GM12878 (cell line): ENCODE measurements at regions not wholly inside any gene's neighbourhood (a gene's known extent, or its start where the extent isn't known, plus 50 kb on each side); places are given as distances from the start of the nearest gene placed in this dataset.

Experiments
- ATAC-seq: fragments of 200-7000 bp; cut with Tn5 transposase; 3 replicates; pipeline ENCODE4 v1.9.1; 2020; ENCODE audit warnings: mild to moderate bottlenecking, moderate library complexity
- BruUV-seq: library from RNA; stranded (reverse); fragments of 400-500 nt; replicated peaks from 2 replicates; lab custom pipeline; 2021; lab: Mats Ljungman, UMichigan
- CTCF ChIA-PET: fragments of 300-600 bp; sonication (Branson Sonifier 250); formaldehyde crosslinking; extraction: SDS; loops from one replicate; lab custom pipeline; 2021; ENCODE audit warnings: inconsistent platforms; lab: Yijun Ruan, JAX
- POLR2A ChIA-PET: fragments of 350-600 bp; formaldehyde crosslinking; extraction: SDS; loops from one replicate; lab custom pipeline; 2021; ENCODE audit warnings: inconsistent platforms; lab: Charles Lee
- RAD21 ChIA-PET: fragments of 300-600 bp; sonication (Branson Sonifier 250); formaldehyde crosslinking; loops from one replicate; lab custom pipeline; 2023; ENCODE audit warnings: antibody characterized with exemption; ENCODE audit not compliant: unreplicated experiment; lab: Charles Lee
- SMC1A ChIA-PET: fragments of 300-600 bp; sonication (Branson Sonifier 250); formaldehyde crosslinking; loops from one replicate; lab custom pipeline; 2023; ENCODE audit not compliant: unreplicated experiment, uncharacterized antibody; lab: Charles Lee
- DNase-seq: peaks from one replicate; pipeline ENCODE4 v3.0.0-alpha.2; 2011; ENCODE audit warnings: low read depth, low spot score
- FAIRE-seq: peaks from 3 replicates; lab custom pipeline; 2011; peaks lifted over from hg19 to GRCh38; lab: Jason Lieb, UNC
- H2AFZ ChIP-seq: 2 replicates; pipeline ENCODE4 v1.6.0; 2011; ENCODE audit warnings: low read depth, low read length, control low read depth; ENCODE audit not compliant: control insufficient read depth
- H3K27ac ChIP-seq: 2 replicates; pipeline ENCODE4 v1.5.1; 2011; ENCODE audit warnings: control low read depth; ENCODE audit not compliant: control insufficient read depth, insufficient read depth
- H3K27me3 ChIP-seq, 2 experiments: replicated peaks in 1 of 2; 2 replicates each; pipeline versions ENCODE4 v1.6.0 to v1.6.1; 2011; ENCODE audit warnings: low read length in 1 of 2; ENCODE audit not compliant: control insufficient read depth in 2 of 2, insufficient read depth in 2 of 2
- H3K36me3 ChIP-seq, 2 experiments: 2 replicates each; pipeline ENCODE4 v1.5.1; 2011; ENCODE audit warnings: low read length in 1 of 2; ENCODE audit not compliant: control insufficient read depth in 2 of 2, insufficient read depth in 2 of 2
- H3K4me1 ChIP-seq: 2 replicates; pipeline ENCODE4 v1.6.1; 2011; ENCODE audit warnings: mild to moderate bottlenecking, low read length, moderate library complexity, mixed read lengths; ENCODE audit not compliant: control insufficient read depth, insufficient read depth
- H3K4me2 ChIP-seq: 2 replicates; pipeline ENCODE4 v1.6.0; 2011; ENCODE audit warnings: control low read depth; ENCODE audit not compliant: control insufficient read depth, insufficient read depth
- H3K4me3 ChIP-seq: fragments of 200-600 bp; sonication (generic); 2 replicates; pipeline ENCODE4 v1.5.1; 2016
- H3K79me2 ChIP-seq: 2 replicates; pipeline ENCODE4 v1.6.0; 2011; ENCODE audit warnings: low read length; ENCODE audit not compliant: control insufficient read depth, insufficient read depth
- H3K9ac ChIP-seq: 2 replicates; pipeline ENCODE4 v1.8.0; 2011; ENCODE audit warnings: low read length, control low read depth, mixed read lengths; ENCODE audit not compliant: control insufficient read depth, insufficient read depth
- H3K9me3 ChIP-seq: replicated peaks from 3 replicates; pipeline ENCODE4 v1.5.1; 2011; ENCODE audit warnings: mild to moderate bottlenecking, low read length; ENCODE audit not compliant: control insufficient read depth, insufficient read depth
- H4K20me1 ChIP-seq: 2 replicates; pipeline ENCODE4 v1.6.0; 2011; ENCODE audit not compliant: control insufficient read depth, insufficient read depth
- BACH1 ChIP-seq: fragments of 450-650 bp; IDR thresholded peaks from 2 replicates; pipeline ENCODE4 v1.6.1; 2017; ENCODE audit warnings: mild to moderate bottlenecking, borderline replicate concordance
- BMI1 ChIP-seq: fragments of 450-650 bp; IDR thresholded peaks from 2 replicates; pipeline ENCODE4 v1.6.1; 2016; ENCODE audit warnings: mild to moderate bottlenecking, moderate library complexity, borderline replicate concordance
- CREB1 ChIP-seq: IDR thresholded peaks from 2 replicates; pipeline ENCODE4 v1.6.1; 2012; ENCODE audit warnings: low read depth, mild to moderate bottlenecking, inconsistent platforms
- CTCF ChIP-seq, 3 experiments: IDR thresholded peaks in 2 of 3; conservative IDR thresholded peaks in 1 of 3; 2 replicates each; pipeline ENCODE4 v1.5.1; 2011; ENCODE audit warnings: low read depth in 3 of 3, low read length in 3 of 3, mild to moderate bottlenecking in 3 of 3, control low read depth in 2 of 3, moderate library complexity in 2 of 3, inconsistent platforms in 1 of 3, mixed read lengths in 1 of 3; ENCODE audit not compliant: control insufficient read depth in 2 of 3, insufficient read depth in 1 of 3; ENCODE audit errors: extremely low read depth in 1 of 3
- FOXM1 ChIP-seq: IDR thresholded peaks from 2 replicates; pipeline ENCODE4 v1.6.1; 2012; ENCODE audit warnings: low read depth, mild to moderate bottlenecking, inconsistent platforms, low read length, moderate library complexity
- HCFC1 ChIP-seq: fragments of 150-350 bp; IDR thresholded peaks from 2 replicates; pipeline ENCODE4 v1.6.1; 2014; ENCODE audit warnings: low read length
- IKZF1 ChIP-seq: fragments of 450-650 bp; conservative IDR thresholded peaks from 2 replicates; pipeline ENCODE4 v1.6.1; 2017; ENCODE audit warnings: antibody characterized with exemption, mild to moderate bottlenecking
- MLLT1 ChIP-seq: fragments of 450-650 bp; IDR thresholded peaks from 2 replicates; pipeline ENCODE4 v1.6.1; 2016; ENCODE audit warnings: mild to moderate bottlenecking
- SREBF2 ChIP-seq: IDR thresholded peaks from 2 replicates; pipeline ENCODE4 v1.6.1; 2012; ENCODE audit warnings: mild to moderate bottlenecking, low read length
- STAT3 ChIP-seq: IDR thresholded peaks from 2 replicates; pipeline ENCODE4 v1.6.1; 2011; ENCODE audit warnings: low read depth, low read length, improper control_type of control experiment
- TCF7 ChIP-seq: IDR thresholded peaks from 2 replicates; pipeline ENCODE4 v1.6.1; 2014; ENCODE audit warnings: antibody characterized with exemption, borderline replicate concordance
- ZBTB33 ChIP-seq: fragments of 450-650 bp; IDR thresholded peaks from 2 replicates; pipeline ENCODE4 v1.6.1; 2017; ENCODE audit warnings: mild to moderate bottlenecking
- WGBS: methylation state at CpG from one replicate; pipeline ENCODE4 v1.1.6; 2016; ENCODE audit warnings: low lambda C conversion rate; ENCODE audit not compliant: insufficient replicate concordance, insufficient coverage; ENCODE audit errors: missing lambda C conversion rate; 5-methylcytosine and 5-hydroxymethylcytosine counted together
- in situ Hi-C: fragments of 300-500 bp; cut with MboI; formaldehyde crosslinking; loops from 9 replicates; pipeline ENCODE4 v1.14.3; 2018; ENCODE audit warnings: mixed read lengths
- intact Hi-C: fragments of 100-400 bp; cut with micrococcal nuclease; formaldehyde crosslinking; loops from one replicate; pipeline ENCODE4 v1.14.2; 2022; ENCODE audit not compliant: unreplicated experiment

GRCh38 chr3:194739498-194740284, 54.0 kb downstream of the FAM43A start:
- BruUV-seq, result no TSS peak
- H3K9ac ChIP-seq, result no peak overlapping the region
- peaks cover 0 to 3% of the 10 kb centered on the region in 2 experiments; a peak in 2 of 4 replicates for H3K27me3 ChIP-seq
- no peaks in the 10 kb centered on the region; the same call in 1 of the 3 replicates for H3K9me3 ChIP-seq
- in situ Hi-C loops (no loop called here), intact Hi-C loops (no loop called here)
- RAD21 ChIA-PET, result no interaction called here
- peaks cover 15% of the 10 kb centered on the region for H3K4me1 ChIP-seq
- CTCF ChIA-PET, result no interaction called here
- DNase-seq (no peak), FAIRE-seq (no peak), ATAC-seq (no peak)
- H3K27ac ChIP-seq, result no peak overlapping the region
- no peak overlapping the region for H3K4me3 ChIP-seq
- H3K36me3 ChIP-seq, result no peaks in the 10 kb centered on the region
- TF ChIP-seq CREB1 (no peak), HCFC1 (no peak), ZBTB33 (no peak), FOXM1 (no peak), CTCF (IDR thresholded peaks at IDR 0.05 in 2 of 3, conservative IDR thresholded peaks at IDR 0.05 in 1 of 3; ENCODE audit: control insufficient read depth in 2 of 3, extremely low read depth in 1 of 3, insufficient read depth in 1 of 3, low read depth in 3 of 3, low read length in 3 of 3) (no peak), TCF7 (no peak), STAT3 (no peak), BMI1 (no peak), MLLT1 (no peak), IKZF1 (no peak), BACH1 (no peak), SREBF2 (no peak)
- H2AFZ ChIP-seq, result no peak overlapping the region
- no peak overlapping the region for H3K4me2 ChIP-seq
- POLR2A ChIA-PET, result no interaction called here
- SMC1A ChIA-PET, result interaction anchor here (0.6 kb wide), 1 partner anchor 54 kb away, joined by 3 read pairs; no protein-coding TSS in a partner anchor
- H4K20me1 ChIP-seq, result no peaks in the 10 kb centered on the region
- WGBS, result 49% methylated on average over 11 of the region's 11 CpGs
- no peaks in the 10 kb centered on the region for H3K79me2 ChIP-seq
